ENCODE measurements at regions not wholly inside any gene's neighbourhood (a gene's known extent, or its start where the extent isn't known, plus 50 kb on each side); places are given as distances from the start of the nearest gene placed in this dataset.

DNA sequence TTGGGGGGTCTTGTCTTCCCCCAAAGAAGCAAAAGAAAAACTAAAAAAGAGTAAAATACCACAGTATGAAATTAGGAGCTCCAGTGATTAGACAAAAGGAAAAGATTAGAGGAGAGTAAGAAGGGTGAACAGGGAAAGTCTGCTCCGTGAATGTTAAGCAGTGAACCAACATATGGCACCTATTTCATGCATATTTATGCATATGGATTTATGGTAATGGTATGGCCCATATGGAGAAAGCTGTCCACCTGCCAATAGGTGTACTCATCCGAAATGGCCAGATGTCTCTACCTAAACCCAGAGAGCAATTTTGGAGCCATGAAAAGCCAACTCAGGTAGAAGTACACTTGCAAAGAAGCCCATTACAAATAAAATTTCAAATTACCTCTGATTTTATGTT lies 404.0 kb upstream of the RAB6C start:
- in situ Hi-C loops (cut with HindIII; ENCODE audit: low sequenced_read_pairs), result no loop called here
- no peak overlapping the region for H3K4me3 ChIP-seq (ENCODE audit: low read depth, low read length)
- TF ChIP-seq, protein P1, sequence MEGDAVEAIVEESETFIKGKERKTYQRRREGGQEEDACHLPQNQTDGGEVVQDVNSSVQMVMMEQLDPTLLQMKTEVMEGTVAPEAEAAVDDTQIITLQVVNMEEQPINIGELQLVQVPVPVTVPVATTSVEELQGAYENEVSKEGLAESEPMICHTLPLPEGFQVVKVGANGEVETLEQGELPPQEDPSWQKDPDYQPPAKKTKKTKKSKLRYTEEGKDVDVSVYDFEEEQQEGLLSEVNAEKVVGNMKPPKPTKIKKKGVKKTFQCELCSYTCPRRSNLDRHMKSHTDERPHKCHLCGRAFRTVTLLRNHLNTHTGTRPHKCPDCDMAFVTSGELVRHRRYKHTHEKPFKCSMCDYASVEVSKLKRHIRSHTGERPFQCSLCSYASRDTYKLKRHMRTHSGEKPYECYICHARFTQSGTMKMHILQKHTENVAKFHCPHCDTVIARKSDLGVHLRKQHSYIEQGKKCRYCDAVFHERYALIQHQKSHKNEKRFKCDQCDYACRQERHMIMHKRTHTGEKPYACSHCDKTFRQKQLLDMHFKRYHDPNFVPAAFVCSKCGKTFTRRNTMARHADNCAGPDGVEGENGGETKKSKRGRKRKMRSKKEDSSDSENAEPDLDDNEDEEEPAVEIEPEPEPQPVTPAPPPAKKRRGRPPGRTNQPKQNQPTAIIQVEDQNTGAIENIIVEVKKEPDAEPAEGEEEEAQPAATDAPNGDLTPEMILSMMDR (IDR thresholded peaks at IDR 0.05; ENCODE audit: low read depth, low read length), result no peak

DNA sequence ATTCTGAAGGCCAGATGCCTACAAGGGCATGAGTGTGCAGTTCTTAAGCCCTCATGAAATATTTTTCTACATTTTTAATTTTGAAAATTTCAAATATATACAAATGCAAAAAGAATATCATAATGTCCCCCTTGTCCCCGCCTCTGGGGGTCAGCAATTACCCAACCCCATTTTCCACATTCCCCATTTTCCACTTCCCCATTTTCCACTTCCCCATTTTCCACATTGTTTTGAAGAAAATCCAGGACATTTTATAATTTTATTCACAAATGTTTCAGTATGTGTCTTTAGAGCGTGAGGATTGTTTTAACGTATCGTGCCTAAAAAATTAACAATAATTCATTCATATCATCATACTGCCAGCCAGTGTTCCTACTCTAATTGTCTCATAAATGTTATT lies 403.6 kb upstream of the RAB6C start:
- in situ Hi-C loops (cut with HindIII; ENCODE audit: low sequenced_read_pairs), result no loop called here
- no peak for DNase-seq (ENCODE audit: low read depth, low spot score)
- no peak overlapping the region for H3K4me3 ChIP-seq (ENCODE audit: low read depth, low read length)
- TF ChIP-seq, protein P1 (IDR thresholded peaks at IDR 0.05; ENCODE audit: low read depth, low read length), result no peak

More for the DNA sequence above, 404.0 kb upstream of the RAB6C start:
- no peak for DNase-seq (ENCODE audit: low read depth, low spot score)

DNA sequence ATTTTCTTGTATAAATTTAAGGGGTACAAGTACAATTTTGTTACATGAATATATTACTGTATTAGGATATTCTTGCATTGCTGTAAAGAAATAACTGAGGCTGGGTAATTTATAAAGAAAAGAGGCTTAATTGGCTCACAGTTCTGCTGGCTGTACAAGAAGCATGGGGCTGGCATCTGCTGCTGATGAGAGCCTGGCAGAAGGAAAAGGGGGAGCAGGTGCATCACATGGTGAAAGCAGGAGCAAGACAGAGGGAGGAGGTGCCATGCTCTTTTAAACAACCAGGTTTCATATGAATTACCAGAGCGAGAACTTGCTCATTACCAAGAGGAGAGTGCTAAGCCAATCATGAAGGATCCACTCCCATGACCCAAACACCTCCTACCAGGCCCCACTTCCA lies 399.5 kb upstream of the RAB6C start:
- H3K4me3 ChIP-seq (ENCODE audit: low read depth, low read length), result no peak overlapping the region
- DNase-seq (ENCODE audit: low read depth, low spot score), result no peak
- TF ChIP-seq, protein P1 (IDR thresholded peaks at IDR 0.05; ENCODE audit: low read depth, low read length), result no peak
- in situ Hi-C loops (cut with HindIII; ENCODE audit: low sequenced_read_pairs), result no loop called here

DNA sequence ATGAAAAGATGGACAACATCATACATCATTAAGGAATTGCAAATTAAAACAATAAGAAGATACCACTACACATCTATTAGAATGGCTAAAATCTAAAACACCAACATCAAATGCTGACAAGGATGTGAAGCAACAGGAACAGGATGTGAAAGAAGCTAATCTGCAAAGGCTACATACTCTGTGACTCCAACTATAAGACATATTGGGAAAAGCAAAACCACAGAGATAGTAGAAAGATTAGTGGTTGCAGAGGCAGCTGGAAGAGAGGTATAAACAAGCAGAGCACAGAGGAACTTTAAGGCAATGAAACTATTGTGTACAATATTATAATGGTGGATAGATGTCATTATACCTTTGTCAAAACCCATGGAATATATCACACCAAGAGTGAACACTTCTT lies 393.7 kb upstream of the RAB6C start:
- in situ Hi-C loops (cut with HindIII; ENCODE audit: low sequenced_read_pairs), result no loop called here

DNA sequence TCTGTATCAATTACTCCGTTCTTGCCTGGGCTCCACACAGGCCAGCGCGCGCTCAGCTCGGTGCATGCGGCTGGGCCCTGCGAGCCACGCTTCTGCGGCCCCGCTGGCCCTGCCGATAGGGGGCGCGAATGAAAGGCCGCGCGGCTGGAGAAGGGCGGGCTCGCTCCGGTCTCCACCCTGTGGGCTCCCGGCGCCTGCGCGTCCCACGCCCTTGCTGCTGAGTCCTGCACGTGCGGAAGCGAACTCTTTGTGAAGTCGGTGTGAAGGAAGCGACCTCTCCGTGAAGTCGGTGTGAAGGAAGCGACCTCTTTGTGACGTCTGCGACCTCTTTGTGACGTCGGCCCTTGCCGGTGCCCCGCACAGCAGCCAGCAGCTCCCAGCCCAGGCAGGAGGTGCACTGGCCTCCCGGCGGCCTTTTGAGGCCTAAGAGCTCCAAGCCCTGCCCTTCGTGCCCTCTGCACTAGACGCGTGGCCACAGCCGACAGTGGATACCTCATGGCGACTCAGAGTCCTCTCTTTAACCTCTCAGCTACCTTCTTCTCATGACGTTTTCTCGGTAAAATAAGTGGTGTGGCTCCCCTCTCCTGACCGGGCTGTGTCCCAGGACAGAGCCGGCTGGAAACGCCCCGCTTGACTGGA lies 391.9 kb upstream of the RAB6C start:
- no peak overlapping the region for H3K4me3 ChIP-seq (ENCODE audit: low read depth, low read length)
- DNase-seq (ENCODE audit: low read depth, low spot score), result no peak
- TF ChIP-seq, protein P1 (IDR thresholded peaks at IDR 0.05; ENCODE audit: low read depth, low read length), result no peak
- in situ Hi-C loops (cut with HindIII; ENCODE audit: low sequenced_read_pairs), result no loop called here

More for the DNA sequence above, 393.7 kb upstream of the RAB6C start:
- TF ChIP-seq, protein P1 (IDR thresholded peaks at IDR 0.05; ENCODE audit: low read depth, low read length), result no peak
- DNase-seq (ENCODE audit: low read depth, low spot score), result no peak
- no peak overlapping the region for H3K4me3 ChIP-seq (ENCODE audit: low read depth, low read length)

DNA sequence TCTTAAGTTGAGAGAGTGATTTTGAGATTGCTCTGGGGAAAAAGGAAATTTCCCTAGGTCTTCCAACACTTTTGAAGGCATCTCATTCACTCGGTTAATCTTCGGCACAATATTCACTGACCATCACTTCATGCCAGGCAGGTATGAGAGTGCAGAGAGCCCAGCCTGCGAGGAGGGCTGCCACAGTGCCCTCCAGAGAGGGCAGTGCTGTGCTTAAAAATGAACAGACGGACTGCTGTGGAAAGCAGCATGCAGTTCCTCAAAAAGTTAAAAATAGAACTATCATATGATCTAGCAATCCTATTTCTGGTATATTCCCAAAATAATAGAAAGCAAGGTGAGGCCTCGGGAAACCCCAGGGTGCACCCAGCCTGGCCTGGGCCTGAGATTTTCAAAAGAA lies 374.9 kb upstream of the RAB6C start:
- H3K4me3 ChIP-seq (ENCODE audit: low read depth, low read length), result no peak overlapping the region
- TF ChIP-seq, protein P1 (IDR thresholded peaks at IDR 0.05; ENCODE audit: low read depth, low read length), result no peak
- in situ Hi-C loops (cut with HindIII; ENCODE audit: low sequenced_read_pairs), result no loop called here
- DNase-seq (ENCODE audit: low read depth, low spot score), result no peak
